ENCODE measurements at regions not wholly inside any gene's neighbourhood (a gene's known extent, or its start where the extent isn't known, plus 50 kb on each side); places are given as distances from the start of the nearest gene placed in this dataset.
"Not testable (repeated sequence)": the region's sequence is repeated elsewhere in the genome, so short reads cannot be mapped to it uniquely, and the experiment has no call there.

- DNase-seq, result no peak
Observed at GRCh38 chr7:89621925-89622641, 532.2 kb upstream of the STEAP1 start.

DNA sequence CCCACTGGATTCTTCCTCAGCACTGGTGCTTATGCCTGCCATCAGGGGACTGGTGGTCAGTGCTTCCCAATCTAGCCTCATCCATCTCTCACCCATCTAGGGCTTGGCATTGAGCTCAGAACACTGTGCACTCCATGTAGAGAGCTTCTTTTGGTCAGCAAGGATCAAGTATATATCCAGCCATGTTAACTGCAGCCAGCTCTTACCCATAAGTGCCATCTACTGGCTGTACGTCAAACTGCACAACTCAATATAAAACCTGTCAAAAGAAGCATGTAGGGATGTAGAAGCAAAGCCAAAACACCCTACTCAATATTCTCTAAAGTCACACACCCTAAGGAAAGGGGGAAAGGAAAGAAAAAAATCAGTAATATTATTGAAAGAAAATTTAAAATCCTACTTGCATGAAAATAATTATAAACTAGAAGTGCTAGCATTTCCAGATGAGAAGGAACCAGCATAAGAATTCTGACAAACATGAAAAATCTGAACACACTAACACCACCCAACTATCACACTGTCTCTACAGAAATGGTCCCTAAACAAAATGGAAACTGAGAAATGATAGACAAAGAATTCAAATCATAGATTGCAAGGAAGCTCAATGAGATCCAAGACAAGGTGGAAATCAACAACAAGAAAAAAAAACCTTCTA, 531.1 kb upstream of the STEAP1 start:
- DNase-seq, result peak; percentile 66 to 76

DNA sequence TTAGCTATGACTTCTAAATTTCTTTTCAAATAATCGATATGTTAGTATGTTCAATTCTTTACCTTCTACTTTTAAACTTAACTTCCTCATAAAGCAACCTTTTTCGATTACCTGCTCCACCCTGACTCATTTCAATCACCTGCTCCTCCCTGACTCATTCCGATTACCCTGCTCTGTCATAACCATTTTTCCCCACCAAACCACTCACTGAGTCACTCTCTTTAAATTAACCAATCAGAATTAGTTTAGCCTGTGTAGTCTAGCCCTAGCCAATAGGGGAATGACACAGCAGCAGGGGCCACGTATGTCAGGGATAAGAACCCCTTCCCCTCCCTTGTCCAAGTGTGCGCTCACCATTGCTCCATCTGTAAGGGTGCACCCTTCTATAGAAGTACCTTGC, 530.1 kb upstream of the STEAP1 start:
- DNase-seq, result not testable (repeated sequence)

DNA sequence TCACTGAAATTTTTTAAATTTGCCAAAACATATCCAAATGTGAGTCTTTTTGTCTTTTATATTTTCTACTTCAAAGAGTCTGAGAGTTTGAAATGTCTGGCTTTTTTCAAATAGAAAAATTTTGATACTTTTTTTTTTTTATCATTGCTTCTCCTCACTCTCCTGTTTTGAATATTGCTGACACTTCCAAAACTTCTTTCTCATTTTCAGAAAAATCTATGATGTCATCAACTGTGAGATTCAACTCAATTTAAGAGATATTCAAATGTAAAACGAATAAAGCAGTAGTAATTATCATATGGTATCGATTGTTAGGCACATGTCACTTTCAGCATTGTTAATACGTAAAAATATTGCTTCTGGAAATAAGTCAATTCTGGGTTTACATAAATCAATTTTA, 505.8 kb upstream of the STEAP1 start:
- DNase-seq, result no peak

GRCh38 chr7:89655946-89656345, 498.3 kb upstream of the STEAP1 start:
- no peak for DNase-seq

GRCh38 chr7:89661876-89662275, 492.4 kb upstream of the STEAP1 start:
- DNase-seq, result no peak

DNA sequence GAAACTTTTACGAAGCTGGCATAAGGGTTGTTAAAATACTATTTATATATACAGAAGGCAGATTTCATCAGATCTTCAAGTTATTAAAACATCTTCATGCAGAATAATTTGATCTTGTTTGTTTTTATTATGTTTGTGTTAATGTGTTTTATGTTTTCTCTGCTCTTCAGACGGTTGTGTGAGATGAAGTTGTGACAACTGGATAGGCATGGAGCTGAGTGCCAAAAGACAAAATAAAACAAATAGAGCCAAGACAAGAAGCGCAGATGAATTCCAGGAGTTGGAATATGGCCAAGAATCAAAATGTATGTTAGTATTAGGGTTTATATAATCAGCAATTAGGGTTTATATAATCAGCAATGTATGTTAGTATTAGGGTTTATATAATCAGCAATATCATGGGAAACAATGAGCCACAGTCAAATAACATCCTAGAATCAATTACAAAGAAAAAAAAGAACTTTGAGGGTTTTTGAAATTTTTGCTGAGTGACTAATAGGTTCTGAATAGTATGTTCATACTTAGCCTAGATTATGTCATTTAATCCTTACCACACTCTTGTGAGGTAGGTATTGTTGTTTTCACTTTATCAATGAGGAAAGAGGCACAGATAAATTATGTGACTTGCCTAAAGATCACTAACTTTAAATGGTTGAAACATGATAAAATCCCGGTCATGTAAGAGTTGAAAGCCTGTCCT, 488.0 kb upstream of the STEAP1 start:
- DNase-seq, result no peak

DNA sequence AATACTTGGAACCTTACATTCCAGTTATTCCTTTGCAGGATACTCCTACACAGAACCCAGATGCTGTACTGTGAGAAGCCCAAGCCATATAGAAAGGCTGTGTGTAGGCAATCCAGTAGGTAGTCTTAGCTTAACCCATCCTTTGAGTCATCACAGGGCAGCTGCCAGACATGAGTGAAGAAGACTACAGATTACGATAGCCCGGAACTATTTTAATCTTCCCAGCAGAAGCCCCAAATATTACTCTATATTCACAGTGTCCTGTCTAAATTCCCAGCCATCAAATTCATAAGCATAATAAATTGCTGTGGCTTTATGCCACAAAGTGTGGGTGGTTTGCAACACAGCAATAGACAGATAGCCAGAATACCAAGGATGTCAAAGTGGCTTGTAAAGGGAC, 474.1 kb upstream of the STEAP1 start:
- DNase-seq, result no peak

- DNase-seq, result no peak
Observed at GRCh38 chr7:89681448-89681847, 472.8 kb upstream of the STEAP1 start.

DNA sequence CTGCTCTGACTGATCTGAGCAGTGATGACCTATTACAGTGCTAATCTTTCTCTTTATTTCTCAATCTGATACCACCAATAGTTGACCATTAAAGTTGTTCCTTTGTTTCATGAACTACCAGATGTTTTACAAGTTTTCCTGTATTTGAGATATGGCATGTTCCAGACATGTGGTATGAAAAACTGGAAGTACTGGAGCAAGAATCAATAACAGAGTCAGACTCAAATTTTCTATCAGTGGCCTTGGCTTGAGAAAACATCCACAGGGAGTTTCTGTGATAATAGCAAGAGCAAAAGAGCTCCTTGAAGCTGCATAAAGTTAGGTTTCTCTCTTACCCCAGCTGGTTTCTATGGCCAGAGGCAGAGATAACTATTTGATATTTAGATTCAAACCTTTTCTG, 469.0 kb upstream of the STEAP1 start:
- no peak for DNase-seq

DNA sequence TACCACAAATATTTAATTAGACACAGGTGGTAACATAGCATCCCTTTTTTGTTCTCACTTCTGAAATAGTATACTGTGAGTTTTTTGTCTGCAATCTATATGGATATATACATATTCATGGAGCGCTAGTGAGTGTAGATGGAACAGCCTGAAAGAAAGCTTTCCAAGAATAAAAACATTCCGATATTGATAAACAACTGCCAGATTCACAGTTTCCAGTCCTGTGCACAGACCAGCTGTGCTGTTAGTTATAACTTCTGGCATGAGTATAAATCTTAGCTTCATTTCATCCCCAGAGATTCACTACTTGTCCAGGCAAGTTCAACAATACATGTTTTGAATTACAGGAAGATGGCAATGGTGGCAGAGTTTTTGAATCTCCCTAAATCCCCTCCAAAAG, 467.1 kb upstream of the STEAP1 start:
- no peak for DNase-seq

DNA sequence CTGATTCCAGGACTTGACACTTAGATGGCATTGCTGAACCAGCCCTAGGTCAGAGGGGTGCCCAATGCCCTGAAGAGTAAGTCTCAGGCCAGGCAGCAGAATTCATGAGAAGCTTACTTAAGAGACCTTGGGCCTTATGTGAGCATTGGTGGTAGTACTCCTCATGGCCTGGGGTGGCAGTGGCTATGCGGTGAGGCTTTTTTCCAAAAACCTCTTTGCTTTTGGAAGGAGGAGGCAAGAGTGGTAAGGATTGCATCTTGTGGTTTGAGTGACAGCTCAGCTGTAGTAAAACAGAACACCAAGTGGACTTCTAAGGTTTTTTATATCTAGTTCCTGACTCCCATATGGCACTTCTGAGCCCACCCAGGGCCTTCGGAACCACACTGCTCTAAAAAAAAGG, 459.0 kb upstream of the STEAP1 start:
- DNase-seq, result no peak

- DNase-seq, result no peak
Observed at GRCh38 chr7:89714131-89714530, 440.1 kb upstream of the STEAP1 start.

GRCh38 chr7:89718941-89719340, 435.3 kb upstream of the STEAP1 start:
- DNase-seq, result not testable (repeated sequence)

DNA sequence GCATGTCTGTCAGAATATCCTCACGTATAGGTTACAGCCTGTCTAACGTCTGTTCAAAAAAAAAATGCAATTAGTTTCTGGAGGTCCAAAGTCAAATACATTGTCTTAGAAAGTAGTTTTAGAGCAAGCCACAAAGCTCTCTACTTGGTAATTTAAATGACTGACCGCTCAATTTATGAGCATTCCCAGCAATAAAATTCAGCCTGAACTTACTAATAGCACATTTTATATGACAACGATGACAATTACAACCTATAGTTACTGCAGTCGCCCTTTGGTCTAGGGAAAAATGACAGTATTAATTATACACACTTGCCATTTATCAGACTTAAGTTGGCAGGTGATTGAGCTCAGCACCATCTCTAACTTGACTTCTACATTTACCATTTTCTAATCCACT, 425.8 kb upstream of the STEAP1 start:
- DNase-seq, result no peak

- no peak for DNase-seq
Observed at GRCh38 chr7:89731751-89732445, 422.4 kb upstream of the STEAP1 start.

DNA sequence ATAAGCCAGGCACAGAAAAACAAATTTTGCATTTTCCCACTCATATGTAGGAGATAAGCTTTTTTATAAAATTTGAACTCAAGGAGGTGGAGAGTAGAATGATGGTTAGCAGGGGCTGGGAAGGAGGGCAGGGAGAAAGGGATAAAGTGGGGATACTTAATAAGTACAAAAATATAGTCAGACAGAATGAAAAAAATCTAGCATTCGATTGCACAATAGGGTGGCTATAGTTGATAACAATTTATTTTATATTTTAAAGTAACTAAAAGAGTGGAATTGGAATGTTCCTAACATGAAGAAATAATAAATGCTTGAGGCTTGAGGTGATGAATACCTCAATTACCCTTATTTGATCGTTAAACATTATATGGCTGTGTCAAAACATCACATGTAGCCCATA, 415.7 kb upstream of the STEAP1 start:
- no peak for DNase-seq

GRCh38 chr7:89757910-89758309, 396.4 kb upstream of the STEAP1 start:
- DNase-seq, result no peak

DNA sequence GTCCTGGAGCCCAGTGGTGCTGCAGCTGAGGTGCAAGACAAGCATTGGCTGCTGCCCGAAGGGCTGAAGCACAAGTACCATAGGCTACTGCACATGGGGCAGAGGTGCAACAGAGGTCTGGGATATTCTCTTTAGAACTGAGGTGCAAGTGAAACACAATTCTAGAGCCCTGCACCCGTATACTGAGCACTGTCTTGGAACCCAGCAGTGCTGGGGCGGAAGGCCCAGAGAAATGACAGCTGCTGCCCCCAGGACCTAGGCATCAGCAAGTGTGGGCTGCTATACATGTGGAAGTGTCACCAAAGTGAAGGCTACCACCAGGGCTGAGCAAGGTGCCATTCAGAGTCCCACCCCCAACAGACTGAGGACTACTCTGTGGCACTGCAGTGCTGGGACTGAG, 393.6 kb upstream of the STEAP1 start:
- DNase-seq, result no peak

DNA sequence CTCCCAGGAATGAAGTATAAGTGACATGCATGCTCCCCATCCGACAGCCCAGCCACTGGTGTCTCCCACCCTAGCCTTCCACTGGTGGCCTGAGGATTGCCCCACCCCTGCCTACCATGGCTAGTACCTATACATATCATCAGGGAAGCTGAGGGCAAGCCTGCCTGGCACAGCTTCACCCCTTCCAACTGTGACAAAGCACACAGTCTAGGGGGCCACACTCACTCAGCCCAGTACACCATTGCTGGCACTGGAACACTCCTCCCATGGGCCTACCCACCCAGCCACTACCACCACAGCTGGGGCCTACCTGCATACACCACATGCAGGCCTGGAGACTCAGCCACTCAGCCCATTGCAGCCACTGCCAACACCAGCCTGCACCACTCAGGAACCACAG, 393.1 kb upstream of the STEAP1 start:
- no peak for DNase-seq

GRCh38 chr7:89770161-89770560, 384.1 kb upstream of the STEAP1 start:
- DNase-seq, result no peak

GRCh38 chr7:89771003-89771636, 383.1 kb upstream of the STEAP1 start:
- peak in 1 of 2 experiments; percentile 11 for DNase-seq

DNA sequence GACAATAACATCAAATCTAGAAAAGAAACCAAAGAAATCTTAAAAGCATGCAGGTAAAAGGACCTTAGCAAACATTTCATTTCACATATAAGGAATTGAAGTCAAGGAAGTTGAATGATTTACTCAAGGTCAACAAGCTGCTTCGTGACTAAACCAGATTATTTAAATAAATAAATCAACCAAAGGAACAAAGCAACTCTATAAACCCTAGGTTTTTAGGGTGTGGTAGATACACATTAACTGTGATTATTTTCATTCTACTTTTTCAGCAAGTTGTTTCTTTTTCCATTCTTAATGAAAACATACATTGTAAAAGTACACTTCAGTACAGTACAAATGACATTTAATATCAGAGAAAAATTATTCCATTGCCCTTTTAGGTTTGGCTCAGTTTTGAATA, 382.0 kb upstream of the STEAP1 start:
- DNase-seq, result no peak

Measured in Kasumi-1 (cell line).